ENCODE measurements at regions not wholly inside any gene's neighbourhood (a gene's known extent, or its start where the extent isn't known, plus 50 kb on each side); places are given as distances from the start of the nearest gene placed in this dataset.

DNA sequence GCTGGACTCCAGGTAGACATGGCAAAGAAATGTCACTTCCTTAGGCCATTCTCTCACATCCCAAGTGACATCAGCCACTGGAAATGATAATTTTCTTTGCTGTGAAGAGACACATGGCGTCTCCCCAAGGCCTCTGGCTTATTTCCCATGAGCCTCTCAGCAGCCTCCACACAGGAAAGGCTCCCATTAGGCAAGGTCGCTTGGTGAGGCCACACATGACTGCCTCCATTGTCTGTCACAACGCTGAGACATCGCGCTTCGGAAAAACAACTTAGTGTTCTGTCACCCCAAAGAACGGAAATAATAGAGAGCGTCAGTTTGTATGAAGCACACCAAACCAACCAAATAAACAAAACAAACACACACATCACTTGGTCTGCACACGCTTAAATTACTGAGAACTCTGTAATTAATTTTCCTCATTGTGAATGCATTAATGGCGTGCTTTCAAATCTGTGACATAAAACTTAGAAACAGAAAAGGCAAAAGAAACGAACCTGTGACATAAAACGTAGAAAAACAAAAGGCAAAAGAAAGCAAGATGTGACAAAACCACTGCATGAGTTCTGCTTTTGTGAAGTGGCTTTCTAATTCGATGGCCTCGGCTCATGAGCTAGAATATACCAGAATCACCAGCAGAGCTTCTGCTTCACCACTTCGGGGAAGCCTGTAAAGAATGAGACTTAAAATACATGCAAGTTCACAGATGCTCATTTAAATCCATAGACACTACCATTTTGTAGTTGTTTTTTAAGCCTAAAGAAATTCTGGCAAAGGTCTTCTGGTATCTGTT is 404.2 kb upstream of the SGCG start:
- TF ChIP-seq, protein P1, sequence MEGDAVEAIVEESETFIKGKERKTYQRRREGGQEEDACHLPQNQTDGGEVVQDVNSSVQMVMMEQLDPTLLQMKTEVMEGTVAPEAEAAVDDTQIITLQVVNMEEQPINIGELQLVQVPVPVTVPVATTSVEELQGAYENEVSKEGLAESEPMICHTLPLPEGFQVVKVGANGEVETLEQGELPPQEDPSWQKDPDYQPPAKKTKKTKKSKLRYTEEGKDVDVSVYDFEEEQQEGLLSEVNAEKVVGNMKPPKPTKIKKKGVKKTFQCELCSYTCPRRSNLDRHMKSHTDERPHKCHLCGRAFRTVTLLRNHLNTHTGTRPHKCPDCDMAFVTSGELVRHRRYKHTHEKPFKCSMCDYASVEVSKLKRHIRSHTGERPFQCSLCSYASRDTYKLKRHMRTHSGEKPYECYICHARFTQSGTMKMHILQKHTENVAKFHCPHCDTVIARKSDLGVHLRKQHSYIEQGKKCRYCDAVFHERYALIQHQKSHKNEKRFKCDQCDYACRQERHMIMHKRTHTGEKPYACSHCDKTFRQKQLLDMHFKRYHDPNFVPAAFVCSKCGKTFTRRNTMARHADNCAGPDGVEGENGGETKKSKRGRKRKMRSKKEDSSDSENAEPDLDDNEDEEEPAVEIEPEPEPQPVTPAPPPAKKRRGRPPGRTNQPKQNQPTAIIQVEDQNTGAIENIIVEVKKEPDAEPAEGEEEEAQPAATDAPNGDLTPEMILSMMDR (conservative IDR thresholded peaks at IDR 0.05 in 1 of 2, IDR thresholded peaks at IDR 0.05 in 1 of 2; ENCODE audit: extremely low read depth in 1 of 2, insufficient read depth in 1 of 2, low read depth in 1 of 2, low read length in 2 of 2), result no peak
- no peak for TF ChIP-seq EZH2 (IDR thresholded peaks at IDR 0.05; ENCODE audit: borderline replicate concordance, low read length)

All from mammary epithelial cell (primary cell).